Thyroid gland (tissue), 4 donors: ENCODE measurements at regions not wholly inside any gene's neighbourhood (a gene's known extent, or its start where the extent isn't known, plus 50 kb on each side); places are given as distances from the start of the nearest gene placed in this dataset.

Experiments
- DNase-seq, 2 donors: peaks; one replicate each; pipeline ENCODE4 v3.0.0-alpha.2; 2019
- H3K27ac ChIP-seq, 3 donors: fragments of 200-600 bp; sonication (generic); 1 replicate in 2 of 3; 2 replicates in 1 of 3; pipeline ENCODE4 v1.5.1; 2016 to 2019; ENCODE audit warnings: mild to moderate bottlenecking in 1 of 3, moderate library complexity in 1 of 3
- H3K27me3 ChIP-seq: fragments of 200-600 bp; sonication (generic); one replicate; pipeline ENCODE4 v1.5.1; 2019
- H3K36me3 ChIP-seq, 2 donors: fragments of 200-600 bp; sonication (generic); one replicate each; pipeline ENCODE4 v1.5.1; 2016 to 2019
- H3K4me1 ChIP-seq, 2 donors: fragments of 200-600 bp; sonication (generic); one replicate each; pipeline ENCODE4 v1.5.1; 2017 to 2019
- H3K4me3 ChIP-seq, 3 donors: fragments of 200-600 bp; sonication (generic); replicated peaks in 1 of 3; 1 replicate in 2 of 3; 2 replicates in 1 of 3; pipeline ENCODE4 v1.5.1; 2016; ENCODE audit warnings: mild to moderate bottlenecking in 1 of 3
- H3K9me3 ChIP-seq: fragments of 200-600 bp; sonication (generic); one replicate; pipeline ENCODE4 v1.5.1; 2017
- POLR2A ChIP-seq, 2 donors: fragments of 450-650 bp; IDR thresholded peaks; one replicate each; pipeline ENCODE4 v1.6.1; 2017; ENCODE audit warnings: antibody characterized with exemption in 2 of 2, mild to moderate bottlenecking in 2 of 2, moderate library complexity in 1 of 2
- WGBS, 2 donors: methylation state at CpG; one replicate each; pipeline ENCODE4 v1.1.5; 2017; 5-methylcytosine and 5-hydroxymethylcytosine counted together
- intact Hi-C: fragments of 100-400 bp; cut with DNase I; formaldehyde crosslinking; loops from one replicate; pipeline ENCODE4 v1.15.1; 2023
- TF ChIP-seq, protein P1 (sequence below), 6 experiments: fragments of 200-600 bp in 3 of 6; fragments of 450-650 bp in 3 of 6; sonication (generic) in 3 of 6; IDR thresholded peaks; one replicate each; pipeline ENCODE4 v1.5.1; 2016 to 2019; ENCODE audit warnings: antibody characterized with exemption in 6 of 6, mild to moderate bottlenecking in 2 of 6, inconsistent platforms in 1 of 6, moderate library complexity in 1 of 6

DNA sequence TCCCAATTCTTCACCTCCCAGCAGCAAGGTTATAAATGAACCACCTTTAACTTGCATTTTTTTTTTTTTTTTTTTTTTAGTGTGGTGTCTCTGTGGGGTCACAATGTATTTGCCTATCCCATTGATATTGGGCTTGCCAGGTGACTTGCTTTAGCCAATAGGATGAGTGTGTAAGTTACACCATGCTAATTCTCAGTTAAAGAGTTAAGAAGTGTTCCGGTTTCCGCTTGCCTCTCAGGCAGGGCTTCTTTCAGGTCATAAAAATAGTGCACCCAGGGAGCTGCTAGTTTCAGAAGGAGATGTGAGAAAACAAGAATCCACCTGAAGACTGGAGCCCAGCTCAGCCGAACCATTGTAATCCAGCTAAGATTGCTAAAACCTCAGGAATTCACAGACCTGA, 84.2 kb upstream of the PTPRD start:
- WGBS, 2 donors = 87 to 93% methylated on average over 3 of the region's 3 CpGs
- H3K4me1 ChIP-seq = no peaks in the 10 kb centered on the region

DNA sequence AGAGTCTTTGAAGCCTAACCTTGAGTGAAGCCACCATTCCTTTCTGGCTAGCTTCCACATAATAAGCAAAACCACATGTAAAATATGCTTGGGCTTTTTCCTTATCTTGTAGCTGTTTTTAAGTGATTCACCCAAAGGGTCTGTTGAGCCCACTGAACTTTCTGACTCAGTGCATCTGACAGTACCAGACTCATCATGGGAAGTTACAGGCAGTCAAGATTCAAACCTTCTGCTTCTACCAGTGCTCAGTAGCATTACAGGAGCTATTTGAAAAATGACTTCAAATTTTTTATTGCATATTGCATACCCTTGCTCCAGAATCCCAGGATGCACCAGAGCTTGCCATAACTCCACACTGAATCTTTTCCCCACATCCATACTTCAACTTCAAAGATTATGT, 87.5 kb upstream of the PTPRD start:
- Histone ChIP-seq H3K9me3 (no peaks in the 10 kb centered on the region), H3K27me3 (no peaks in the 10 kb centered on the region), H3K4me3 (no peak overlapping the region), H3K36me3 (no peaks in the 10 kb centered on the region), H3K27ac (no peak overlapping the region), H3K4me1 (no peaks in the 10 kb centered on the region)
- intact Hi-C loops = no loop called here
- TF ChIP-seq, protein P1, sequence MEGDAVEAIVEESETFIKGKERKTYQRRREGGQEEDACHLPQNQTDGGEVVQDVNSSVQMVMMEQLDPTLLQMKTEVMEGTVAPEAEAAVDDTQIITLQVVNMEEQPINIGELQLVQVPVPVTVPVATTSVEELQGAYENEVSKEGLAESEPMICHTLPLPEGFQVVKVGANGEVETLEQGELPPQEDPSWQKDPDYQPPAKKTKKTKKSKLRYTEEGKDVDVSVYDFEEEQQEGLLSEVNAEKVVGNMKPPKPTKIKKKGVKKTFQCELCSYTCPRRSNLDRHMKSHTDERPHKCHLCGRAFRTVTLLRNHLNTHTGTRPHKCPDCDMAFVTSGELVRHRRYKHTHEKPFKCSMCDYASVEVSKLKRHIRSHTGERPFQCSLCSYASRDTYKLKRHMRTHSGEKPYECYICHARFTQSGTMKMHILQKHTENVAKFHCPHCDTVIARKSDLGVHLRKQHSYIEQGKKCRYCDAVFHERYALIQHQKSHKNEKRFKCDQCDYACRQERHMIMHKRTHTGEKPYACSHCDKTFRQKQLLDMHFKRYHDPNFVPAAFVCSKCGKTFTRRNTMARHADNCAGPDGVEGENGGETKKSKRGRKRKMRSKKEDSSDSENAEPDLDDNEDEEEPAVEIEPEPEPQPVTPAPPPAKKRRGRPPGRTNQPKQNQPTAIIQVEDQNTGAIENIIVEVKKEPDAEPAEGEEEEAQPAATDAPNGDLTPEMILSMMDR (IDR thresholded peaks at IDR 0.05) = no peak
- no peak for TF ChIP-seq POLR2A (IDR thresholded peaks at IDR 0.05)
- no peak for DNase-seq

More for the DNA sequence above, 84.2 kb upstream of the PTPRD start:
- H3K27ac ChIP-seq = no peak overlapping the region
- intact Hi-C loops = no loop called here
- H3K27me3 ChIP-seq = no peaks in the 10 kb centered on the region
- no peaks in the 10 kb centered on the region for H3K9me3 ChIP-seq
- H3K4me3 ChIP-seq = no peak overlapping the region
- no peaks in the 10 kb centered on the region for H3K36me3 ChIP-seq
- no peak for TF ChIP-seq POLR2A (IDR thresholded peaks at IDR 0.05)
- TF ChIP-seq, protein P1 (IDR thresholded peaks at IDR 0.05) = no peak
- no peak for DNase-seq

DNA sequence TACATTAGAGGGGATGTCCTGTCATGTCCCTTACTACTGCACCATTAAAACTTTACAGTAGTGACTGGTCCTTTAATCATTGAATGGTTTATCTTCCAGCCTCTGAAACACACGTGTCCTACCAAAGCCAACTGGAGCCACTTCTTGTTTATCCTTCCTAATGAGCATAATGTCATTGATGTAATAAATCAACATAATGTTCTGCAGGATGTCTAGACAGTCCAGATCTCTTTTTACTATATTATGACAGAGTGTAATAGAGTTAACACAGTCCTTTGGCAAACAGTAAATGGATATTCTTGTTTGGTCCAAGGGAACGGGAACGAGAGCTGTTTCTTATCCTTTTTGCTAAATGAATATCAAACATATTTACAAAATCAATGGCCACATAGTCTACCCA, 88.1 kb upstream of the PTPRD start:
- Histone ChIP-seq H3K36me3 (no peaks in the 10 kb centered on the region), H3K27me3 (no peaks in the 10 kb centered on the region), H3K4me3 (no peak overlapping the region), H3K4me1 (no peaks in the 10 kb centered on the region), H3K9me3 (no peaks in the 10 kb centered on the region), H3K27ac (no peak overlapping the region)
- TF ChIP-seq, protein P1 (IDR thresholded peaks at IDR 0.05) = no peak
- TF ChIP-seq POLR2A (IDR thresholded peaks at IDR 0.05) = no peak
- no peak for DNase-seq
- intact Hi-C loops = no loop called here
- 71 to 73% methylated on average over 3 of the region's 3 CpGs for WGBS, 2 donors

DNA sequence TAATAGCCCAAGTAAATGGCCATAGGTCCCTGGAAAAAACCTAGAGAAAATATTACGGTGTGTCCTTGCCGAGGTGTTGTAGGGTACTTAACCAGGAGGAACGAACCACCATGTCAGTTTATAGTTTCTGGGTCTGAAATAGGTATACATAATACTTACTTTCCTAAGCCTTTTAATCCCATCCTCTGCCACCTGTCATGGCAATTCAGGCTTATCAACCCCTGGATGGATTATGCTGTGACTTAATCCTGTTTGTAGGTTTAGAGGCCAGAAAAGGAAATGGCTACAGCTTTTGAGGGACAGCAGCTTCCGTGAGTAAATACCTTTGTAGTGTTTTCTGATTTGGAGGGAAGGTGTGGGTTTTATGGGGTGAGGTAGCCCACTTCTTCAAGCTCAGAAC, 89.1 kb upstream of the PTPRD start:
- WGBS, 2 donors = 82 to 84% methylated on average over 4 of the region's 4 CpGs
- TF ChIP-seq, protein P1 (IDR thresholded peaks at IDR 0.05) = no peak
- no peak for TF ChIP-seq POLR2A (IDR thresholded peaks at IDR 0.05)
- intact Hi-C loops = no loop called here

DNA sequence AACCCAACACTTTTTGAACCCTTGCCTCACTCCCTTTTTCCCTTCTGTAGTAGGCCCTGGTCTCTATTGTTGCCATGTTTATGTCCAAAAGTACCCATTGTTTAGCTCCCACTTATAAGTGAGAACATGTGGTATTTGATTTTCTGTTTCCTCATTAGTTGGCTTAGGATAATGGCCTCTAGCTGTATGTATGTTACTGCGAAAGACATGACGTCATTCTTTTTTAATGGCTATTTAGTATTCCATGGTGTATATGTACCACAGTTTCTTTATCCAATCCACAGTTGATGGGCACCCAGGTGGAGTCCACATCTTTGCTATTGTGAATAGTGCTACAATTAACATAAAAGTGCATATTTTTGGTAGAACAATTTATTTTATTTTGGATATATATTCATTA, 90.3 kb upstream of the PTPRD start:
- no peak overlapping the region for H3K27ac ChIP-seq
- TF ChIP-seq, protein P1 (IDR thresholded peaks at IDR 0.05) = no peak
- no peak for TF ChIP-seq POLR2A (IDR thresholded peaks at IDR 0.05)
- H3K36me3 ChIP-seq = no peaks in the 10 kb centered on the region
- H3K4me1 ChIP-seq = no peaks in the 10 kb centered on the region
- intact Hi-C loops = no loop called here
- no peak overlapping the region for H3K4me3 ChIP-seq
- 93 to 95% methylated on average over 2 of the region's 2 CpGs for WGBS, 2 donors
- no peak for DNase-seq
- no peaks in the 10 kb centered on the region for H3K27me3 ChIP-seq
- H3K9me3 ChIP-seq = no peaks in the 10 kb centered on the region

More for the DNA sequence above, 89.1 kb upstream of the PTPRD start:
- Histone ChIP-seq H3K27ac (no peak overlapping the region), H3K4me3 (no peak overlapping the region), H3K4me1 (no peaks in the 10 kb centered on the region), H3K36me3 (no peaks in the 10 kb centered on the region), H3K27me3 (no peaks in the 10 kb centered on the region), H3K9me3 (no peaks in the 10 kb centered on the region)
- DNase-seq = no peak
